ENCODE measurements at regions not wholly inside any gene's neighbourhood (a gene's known extent, or its start where the extent isn't known, plus 50 kb on each side); places are given as distances from the start of the nearest gene placed in this dataset.

GRCh38 chr6:15949982-15950381 is 178.9 kb upstream of the MYLIP start:
- H3K9me3 Mint-ChIP-seq (ENCODE audit: unreplicated experiment) = no peaks in the 10 kb centered on the region
- Histone ChIP-seq H3K27me3 (replicated peaks; ENCODE audit: control insufficient read depth, insufficient read depth, low read length) (no peaks in the 10 kb centered on the region), H3K4me1 (peaks cover 16% of the 10 kb centered on the region), H3K9me3 (no peaks in the 10 kb centered on the region), H3K36me3 (ENCODE audit: control insufficient read depth, insufficient read depth, low read length) (no peaks in the 10 kb centered on the region), H3K4me3 (ENCODE audit: low read depth, low read length) (no peak overlapping the region)
- H3K4me3 Mint-ChIP-seq (ENCODE audit: unreplicated experiment) = no peak overlapping the region
- no peak for TF ChIP-seq CTCF (IDR thresholded peaks at IDR 0.05; ENCODE audit: insufficient read depth in 1 of 2, low read depth in 1 of 2, low read length in 1 of 2, severe bottlenecking in 1 of 2, unreplicated experiment in 1 of 2)
- ChIA-PET CTCF (interaction anchor here (0.6 kb wide), 1 partner anchor 133 kb away, joined by 7 read pairs; no protein-coding TSS in a partner anchor), POLR2A (no interaction called here)
- H3K27ac Mint-ChIP-seq (ENCODE audit: unreplicated experiment) = no peak overlapping the region
- intact Hi-C loops (cut with micrococcal nuclease; ENCODE audit: unreplicated experiment) = loop anchor here (1.0 kb wide), 2 partner anchors 20 to 178 kb away; no protein-coding TSS in a partner anchor
- BruUV-seq (replicated peaks) = no TSS peak
- DNase-seq = no peak
- H3K4me1 Mint-ChIP-seq (ENCODE audit: low read depth, unreplicated experiment) = peaks cover 12% of the 10 kb centered on the region
- no peaks in the 10 kb centered on the region for H3K27me3 Mint-ChIP-seq (ENCODE audit: insufficient read depth, unreplicated experiment)
- no peaks in the 10 kb centered on the region for H3K36me3 Mint-ChIP-seq (ENCODE audit: insufficient read depth, unreplicated experiment)

- ChIA-PET CTCF (interaction anchor here (0.6 kb wide), 2 partner anchors 132 to 180 kb away, joined by 3 to 7 read pairs; partner anchors contain the start of gene MYLIP), POLR2A (no interaction called here)
- Histone ChIP-seq H3K27me3 (replicated peaks; ENCODE audit: control insufficient read depth, insufficient read depth, low read length) (no peaks in the 10 kb centered on the region), H3K4me1 (peaks cover 16% of the 10 kb centered on the region), H3K9me3 (no peaks in the 10 kb centered on the region), H3K36me3 (ENCODE audit: control insufficient read depth, insufficient read depth, low read length) (no peaks in the 10 kb centered on the region), H3K4me3 (ENCODE audit: low read depth, low read length) (no peak overlapping the region)
- H3K27ac Mint-ChIP-seq (ENCODE audit: unreplicated experiment) = no peak overlapping the region
- intact Hi-C loops (cut with micrococcal nuclease; ENCODE audit: unreplicated experiment) = loop anchor here (1.0 kb wide), 2 partner anchors 21 to 179 kb away; no protein-coding TSS in a partner anchor
- DNase-seq = peak; percentile 76 to 80
- peaks cover 12% of the 10 kb centered on the region for H3K4me1 Mint-ChIP-seq (ENCODE audit: low read depth, unreplicated experiment)
- H3K4me3 Mint-ChIP-seq (ENCODE audit: unreplicated experiment) = peak overlapping the region; percentile 39
- H3K9me3 Mint-ChIP-seq (ENCODE audit: unreplicated experiment) = no peaks in the 10 kb centered on the region
- BruUV-seq (replicated peaks) = no TSS peak
- no peaks in the 10 kb centered on the region for H3K36me3 Mint-ChIP-seq (ENCODE audit: insufficient read depth, unreplicated experiment)
- TF ChIP-seq CTCF (IDR thresholded peaks at IDR 0.05; ENCODE audit: insufficient read depth in 1 of 2, low read depth in 1 of 2, low read length in 1 of 2, severe bottlenecking in 1 of 2, unreplicated experiment in 1 of 2) = no peak
- no peaks in the 10 kb centered on the region for H3K27me3 Mint-ChIP-seq (ENCODE audit: insufficient read depth, unreplicated experiment)
Observed at GRCh38 chr6:15948930-15949900, 179.7 kb upstream of the MYLIP start.

GRCh38 chr6:15947923-15948322 is 181.0 kb upstream of the MYLIP start:
- H3K9me3 ChIP-seq = no peaks in the 10 kb centered on the region
- no peak overlapping the region for H3K27ac Mint-ChIP-seq (ENCODE audit: unreplicated experiment)
- peak in 1 of 2 experiments; percentile 23 for TF ChIP-seq CTCF (IDR thresholded peaks at IDR 0.05; ENCODE audit: insufficient read depth in 1 of 2, low read depth in 1 of 2, low read length in 1 of 2, severe bottlenecking in 1 of 2, unreplicated experiment in 1 of 2)
- intact Hi-C loops (cut with micrococcal nuclease; ENCODE audit: unreplicated experiment) = no loop called here
- no peak for DNase-seq
- H3K4me1 ChIP-seq = peaks cover 16% of the 10 kb centered on the region
- H3K36me3 ChIP-seq (ENCODE audit: control insufficient read depth, insufficient read depth, low read length) = no peaks in the 10 kb centered on the region
- H3K9me3 Mint-ChIP-seq (ENCODE audit: unreplicated experiment) = no peaks in the 10 kb centered on the region
- H3K4me1 Mint-ChIP-seq (ENCODE audit: low read depth, unreplicated experiment) = peaks cover 12% of the 10 kb centered on the region
- ChIA-PET POLR2A (interaction anchor here (0.8 kb wide), 1 partner anchor 181 kb away, joined by 7 read pairs; the partner anchor contains the start of gene MYLIP), CTCF (no interaction called here)
- H3K27me3 ChIP-seq (replicated peaks; ENCODE audit: control insufficient read depth, insufficient read depth, low read length) = no peaks in the 10 kb centered on the region
- no peak overlapping the region for H3K4me3 Mint-ChIP-seq (ENCODE audit: unreplicated experiment)
- H3K27me3 Mint-ChIP-seq (ENCODE audit: insufficient read depth, unreplicated experiment) = no peaks in the 10 kb centered on the region
- H3K36me3 Mint-ChIP-seq (ENCODE audit: insufficient read depth, unreplicated experiment) = no peaks in the 10 kb centered on the region
- H3K4me3 ChIP-seq (ENCODE audit: low read depth, low read length) = no peak overlapping the region
- BruUV-seq (replicated peaks) = no TSS peak
